ENCODE measurements at regions not wholly inside any gene's neighbourhood (a gene's known extent, or its start where the extent isn't known, plus 50 kb on each side); places are given as distances from the start of the nearest gene placed in this dataset.

DNA sequence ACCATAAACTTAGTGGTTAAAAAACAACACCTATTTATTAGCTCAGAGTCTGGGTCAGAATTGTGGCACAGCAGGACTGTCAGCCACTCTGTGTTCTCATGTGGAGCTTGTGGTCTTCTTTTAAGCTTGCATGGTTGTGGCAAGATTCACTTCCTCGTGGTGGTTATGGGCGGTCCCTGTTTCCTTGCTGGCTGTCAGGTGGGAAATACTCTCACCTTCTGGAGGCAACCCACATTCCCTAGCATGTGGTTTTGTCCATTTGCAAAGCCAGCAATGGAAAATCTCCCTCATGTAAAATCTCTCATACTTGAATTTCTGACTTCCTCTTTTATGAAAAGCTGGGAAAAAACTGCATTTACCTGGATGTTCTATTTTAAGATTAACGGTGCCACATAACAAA is 229.8 kb downstream of the ALX1 start:
- TF ChIP-seq CTCF (IDR thresholded peaks at IDR 0.05) (no peak), POLR2A (IDR thresholded peaks at IDR 0.05) (no peak)

Data from Peyer's patch (tissue), 4 donors.